Mesenchymal stem cell (in vitro differentiated cells and primary cell): ENCODE measurements at regions not wholly inside any gene's neighbourhood (a gene's known extent, or its start where the extent isn't known, plus 50 kb on each side); places are given as distances from the start of the nearest gene placed in this dataset.

ENCODE experiments used
- DNase-seq: peaks from one replicate; pipeline ENCODE4 v3.0.0-alpha.2; 2013
- H2AFZ ChIP-seq: one replicate; pipeline ENCODE4 v1.6.1; 2013; ENCODE audit warnings: low read depth, mild to moderate bottlenecking, control low read depth, inconsistent platforms, low read length, moderate library complexity
- H2AK5ac ChIP-seq: 2 replicates; pipeline ENCODE4 v1.6.1; 2013; ENCODE audit warnings: low read length, moderate library complexity, mild to moderate bottlenecking, inconsistent platforms; ENCODE audit not compliant: severe bottlenecking
- H2BK120ac ChIP-seq: one replicate; pipeline ENCODE4 v1.6.1; 2013; ENCODE audit warnings: low read depth, mild to moderate bottlenecking, inconsistent platforms, low read length, moderate library complexity
- H2BK12ac ChIP-seq, 2 experiments: one replicate each; pipeline ENCODE4 v1.6.1; 2013; ENCODE audit warnings: inconsistent platforms in 2 of 2, low read length in 2 of 2, mild to moderate bottlenecking in 2 of 2, moderate library complexity in 2 of 2, control low read depth in 1 of 2
- H2BK15ac ChIP-seq: one replicate; pipeline ENCODE4 v1.6.1; 2013; ENCODE audit warnings: mild to moderate bottlenecking, low read depth, inconsistent platforms; ENCODE audit not compliant: poor library complexity, severe bottlenecking
- H2BK5ac ChIP-seq: 2 replicates; pipeline ENCODE4 v1.6.1; 2013; ENCODE audit warnings: low read depth, mild to moderate bottlenecking, low read length, control low read depth, inconsistent platforms; ENCODE audit not compliant: poor library complexity, severe bottlenecking
- H3K14ac ChIP-seq, 2 experiments: one replicate each; pipeline ENCODE4 v1.6.1; 2013; ENCODE audit warnings: inconsistent platforms in 2 of 2, low read length in 2 of 2, control low read depth in 1 of 2, mild to moderate bottlenecking in 1 of 2, moderate library complexity in 1 of 2
- H3K18ac ChIP-seq, 2 experiments: one replicate each; pipeline ENCODE4 v1.6.1; 2013; ENCODE audit warnings: inconsistent platforms in 2 of 2, low read length in 2 of 2, control low read depth in 1 of 2, low read depth in 1 of 2, mild to moderate bottlenecking in 1 of 2
- H3K23ac ChIP-seq, 2 experiments: one replicate each; pipeline ENCODE4 v1.6.1; 2013; ENCODE audit warnings: inconsistent platforms in 2 of 2, low read length in 2 of 2, mild to moderate bottlenecking in 2 of 2, moderate library complexity in 2 of 2, control low read depth in 1 of 2
- H3K27ac ChIP-seq: 2 replicates; pipeline ENCODE4 v1.5.1; 2013; ENCODE audit warnings: mild to moderate bottlenecking, moderate library complexity, low read length, control low read depth, inconsistent platforms; ENCODE audit not compliant: poor library complexity, severe bottlenecking
- H3K27me3 ChIP-seq, 2 experiments: 2 replicates each; pipeline versions ENCODE4 v1.6.1 to v1.7.0; 2013; ENCODE audit warnings: low read length in 2 of 2, mild to moderate bottlenecking in 2 of 2, moderate library complexity in 2 of 2, control low read depth in 1 of 2, inconsistent platforms in 1 of 2; ENCODE audit not compliant: control insufficient read depth in 1 of 2, insufficient read depth in 1 of 2
- H3K36me3 ChIP-seq, 2 experiments: 2 replicates each; pipeline versions ENCODE4 v1.6.1 to v1.7.0; 2013; ENCODE audit warnings: low read length in 2 of 2, control low read depth in 1 of 2, inconsistent platforms in 1 of 2, low read depth in 1 of 2, mild to moderate bottlenecking in 1 of 2; ENCODE audit not compliant: insufficient read depth in 2 of 2, control insufficient read depth in 1 of 2
- H3K4ac ChIP-seq, 2 experiments: one replicate each; pipeline ENCODE4 v1.6.1; 2013; ENCODE audit warnings: inconsistent platforms in 2 of 2, low read length in 2 of 2, mild to moderate bottlenecking in 2 of 2, moderate library complexity in 2 of 2, control low read depth in 1 of 2, low read depth in 1 of 2
- H3K4me1 ChIP-seq: 2 replicates; pipeline ENCODE4 v1.6.1; 2013; ENCODE audit warnings: low read depth, low read length, control low read depth; ENCODE audit not compliant: control insufficient read depth, insufficient read depth
- H3K4me2 ChIP-seq: 2 replicates; pipeline ENCODE4 v1.6.1; 2013; ENCODE audit warnings: low read length, mild to moderate bottlenecking, inconsistent platforms; ENCODE audit not compliant: poor library complexity, severe bottlenecking
- H3K4me3 ChIP-seq, 2 experiments: 2 replicates each; pipeline versions ENCODE4 v1.5.1 to v1.7.0; 2013; ENCODE audit warnings: low read length in 2 of 2, mild to moderate bottlenecking in 2 of 2, control low read depth in 1 of 2, low read depth in 1 of 2; ENCODE audit not compliant: insufficient read depth in 1 of 2
- H3K79me1 ChIP-seq: replicated peaks from 2 replicates; pipeline ENCODE4 v1.6.1; 2013; ENCODE audit warnings: mild to moderate bottlenecking, control low read depth, low read length, inconsistent platforms; ENCODE audit not compliant: poor library complexity, severe bottlenecking
- H3K9ac ChIP-seq: 2 replicates; pipeline ENCODE4 v1.7.0; 2013; ENCODE audit warnings: mild to moderate bottlenecking, low read length, moderate library complexity
- H3K9me3 ChIP-seq: 2 replicates; pipeline ENCODE4 v1.7.0; 2013; ENCODE audit warnings: mild to moderate bottlenecking, low read length; ENCODE audit not compliant: control insufficient read depth
- H4K8ac ChIP-seq: one replicate; pipeline ENCODE4 v1.6.1; 2013; ENCODE audit warnings: inconsistent platforms, mild to moderate bottlenecking, low read length, moderate library complexity
- H4K91ac ChIP-seq: one replicate; pipeline ENCODE4 v1.6.1; 2013; ENCODE audit warnings: mild to moderate bottlenecking, low read length, inconsistent platforms
- WGBS: methylation state at CpG from one replicate; pipeline ENCODE4 v1.1.7; 2013; ENCODE audit warnings: mixed read lengths; 5-methylcytosine and 5-hydroxymethylcytosine counted together

DNA sequence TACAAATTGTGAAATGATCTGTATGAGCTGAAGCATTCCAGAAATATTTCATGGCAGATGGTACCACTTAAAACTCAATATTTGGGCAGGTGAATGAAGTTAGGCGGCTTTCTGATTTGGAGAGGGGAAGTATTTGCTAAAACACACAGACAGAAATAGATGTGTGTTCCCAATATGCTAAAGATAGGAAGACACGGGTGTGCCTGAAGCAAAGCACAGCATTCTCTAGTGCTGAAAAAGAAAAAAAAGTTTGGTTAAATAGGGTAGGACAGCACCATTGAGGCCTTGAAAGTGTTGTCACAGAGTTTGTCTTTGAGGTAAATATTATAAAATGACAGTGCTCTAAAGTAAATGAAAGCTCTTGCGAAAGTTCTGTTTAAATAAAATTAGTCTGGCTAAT lies 252.2 kb upstream of the HSF2 start:
- no peak overlapping the region for H3K18ac ChIP-seq
- no peaks in the 10 kb centered on the region for H3K79me1 ChIP-seq
- no peaks in the 10 kb centered on the region for H3K4me1 ChIP-seq
- H3K27ac ChIP-seq = no peak overlapping the region
- no peak overlapping the region for H4K91ac ChIP-seq
- H3K27me3 ChIP-seq = no peaks in the 10 kb centered on the region
- H2BK120ac ChIP-seq = no peak overlapping the region
- no peaks in the 10 kb centered on the region for H3K9me3 ChIP-seq
- no peak overlapping the region for H3K4me3 ChIP-seq
- H4K8ac ChIP-seq = no peak overlapping the region
- H3K4ac ChIP-seq = no peak overlapping the region
- no peaks in the 10 kb centered on the region for H3K36me3 ChIP-seq
- no peak overlapping the region for H2BK15ac ChIP-seq
- no peak overlapping the region for H2BK12ac ChIP-seq
- DNase-seq = no peak
- H3K14ac ChIP-seq = no peak overlapping the region
- no peak overlapping the region for H2AK5ac ChIP-seq
- no peak overlapping the region for H2AFZ ChIP-seq
- no peak overlapping the region for H3K9ac ChIP-seq
- H3K4me2 ChIP-seq = no peak overlapping the region
- H2BK5ac ChIP-seq = no peak overlapping the region
- no peak overlapping the region for H3K23ac ChIP-seq
- WGBS = 96% methylated on average over 3 of the region's 3 CpGs

DNA sequence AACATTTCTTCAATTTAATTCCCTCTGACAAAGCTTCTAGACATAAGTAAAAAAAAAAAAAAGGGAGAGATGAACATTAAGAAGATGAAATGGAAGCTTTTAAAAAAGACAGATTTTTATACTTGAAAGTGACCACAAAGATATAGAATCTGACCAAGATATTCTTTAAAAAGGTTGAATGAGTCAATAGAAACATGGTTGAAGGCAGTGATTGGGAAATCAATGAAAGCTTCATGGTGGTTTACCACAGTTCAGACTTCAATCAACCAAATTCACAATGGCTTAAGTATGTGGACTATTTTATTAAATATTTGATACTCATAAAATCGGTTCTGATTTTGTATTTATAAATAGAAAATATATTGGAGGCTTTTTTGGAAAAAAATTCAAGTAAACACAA lies 248.4 kb upstream of the HSF2 start:
- no peaks in the 10 kb centered on the region for H3K36me3 ChIP-seq
- H2BK5ac ChIP-seq = no peak overlapping the region
- H2BK120ac ChIP-seq = no peak overlapping the region
- no peak overlapping the region for H3K23ac ChIP-seq
- H3K14ac ChIP-seq = no peak overlapping the region
- H2BK12ac ChIP-seq = no peak overlapping the region
- no peaks in the 10 kb centered on the region for H3K27me3 ChIP-seq
- no peak overlapping the region for H3K4ac ChIP-seq
- no peak overlapping the region for H2AFZ ChIP-seq
- H3K9ac ChIP-seq = no peak overlapping the region
- no peak overlapping the region for H3K4me2 ChIP-seq
- H3K79me1 ChIP-seq = no peaks in the 10 kb centered on the region
- H3K9me3 ChIP-seq = no peaks in the 10 kb centered on the region
- H4K91ac ChIP-seq = no peak overlapping the region
- DNase-seq = no peak
- H2AK5ac ChIP-seq = no peak overlapping the region
- no peaks in the 10 kb centered on the region for H3K4me1 ChIP-seq
- H3K27ac ChIP-seq = no peak overlapping the region
- H3K18ac ChIP-seq = no peak overlapping the region
- H3K4me3 ChIP-seq = no peak overlapping the region
- H4K8ac ChIP-seq = no peak overlapping the region
- WGBS = no CpG with 5 or more reads among the region's 1 CpG
- H2BK15ac ChIP-seq = no peak overlapping the region

DNA sequence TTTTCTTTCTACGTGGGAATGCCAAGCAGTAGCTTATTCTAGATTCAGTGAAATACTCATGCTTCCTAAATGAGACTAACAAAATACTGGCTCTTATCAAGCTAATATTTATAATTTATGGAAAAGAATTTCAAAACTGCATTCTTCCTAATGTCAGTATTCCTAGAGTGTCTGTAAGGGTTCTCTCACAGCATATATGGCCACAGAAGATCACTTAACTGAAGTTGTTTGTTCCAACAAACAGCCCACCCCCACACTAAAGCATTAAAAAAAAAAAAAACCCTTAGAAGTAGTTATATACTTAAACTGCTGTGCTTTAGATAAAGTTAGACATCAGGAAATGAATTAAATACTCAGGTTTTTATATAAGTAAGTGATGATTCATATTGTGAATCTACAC lies 247.7 kb upstream of the HSF2 start:
- no peak overlapping the region for H3K4ac ChIP-seq
- H2AFZ ChIP-seq = no peak overlapping the region
- no peaks in the 10 kb centered on the region for H3K9me3 ChIP-seq
- no peak overlapping the region for H4K8ac ChIP-seq
- no peak overlapping the region for H3K23ac ChIP-seq
- H3K36me3 ChIP-seq = no peaks in the 10 kb centered on the region
- H2BK12ac ChIP-seq = no peak overlapping the region
- H3K79me1 ChIP-seq = no peaks in the 10 kb centered on the region
- DNase-seq = no peak
- no peak overlapping the region for H3K9ac ChIP-seq
- no peak overlapping the region for H2BK120ac ChIP-seq
- no peaks in the 10 kb centered on the region for H3K4me1 ChIP-seq
- H3K14ac ChIP-seq = no peak overlapping the region
- H3K4me2 ChIP-seq = no peak overlapping the region
- H2BK15ac ChIP-seq = no peak overlapping the region
- H2AK5ac ChIP-seq = no peak overlapping the region
- H4K91ac ChIP-seq = no peak overlapping the region
- no peak overlapping the region for H3K27ac ChIP-seq
- H3K18ac ChIP-seq = no peak overlapping the region
- no peak overlapping the region for H2BK5ac ChIP-seq
- H3K4me3 ChIP-seq = no peak overlapping the region
- no CpG with 5 or more reads among the region's 1 CpG for WGBS
- H3K27me3 ChIP-seq = no peaks in the 10 kb centered on the region

DNA sequence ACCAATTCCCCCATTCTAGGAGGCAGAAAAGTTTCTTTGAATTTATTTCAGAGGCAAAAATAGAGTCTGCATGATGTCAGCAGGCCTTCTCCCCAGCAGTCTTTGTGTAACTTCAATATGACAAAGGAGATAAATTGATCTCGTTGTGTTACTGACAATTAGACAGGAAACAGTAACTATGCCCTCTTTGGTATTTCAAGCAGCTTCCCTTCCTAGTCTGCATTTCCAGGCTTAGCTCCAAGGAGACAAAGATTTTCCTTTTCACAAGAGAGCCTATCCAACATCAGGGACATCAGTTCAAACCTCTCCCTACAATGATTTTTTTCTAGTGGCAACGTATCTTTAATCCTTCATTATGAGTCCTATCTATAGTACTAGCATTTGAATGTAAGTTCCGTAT lies 245.9 kb upstream of the HSF2 start:
- no peak for DNase-seq

More for the DNA sequence above, 245.9 kb upstream of the HSF2 start:
- Histone ChIP-seq H3K9me3 (no peaks in the 10 kb centered on the region), H3K4me3 (no peak overlapping the region), H3K27me3 (no peaks in the 10 kb centered on the region), H4K91ac (no peak overlapping the region), H3K4me1 (no peaks in the 10 kb centered on the region), H3K27ac (no peak overlapping the region), H2BK15ac (no peak overlapping the region), H2BK120ac (no peak overlapping the region), H3K79me1 (no peaks in the 10 kb centered on the region), H3K4me2 (no peak overlapping the region), H2AK5ac (no peak overlapping the region), H3K23ac (no peak overlapping the region), H2AFZ (no peak overlapping the region), H3K36me3 (no peaks in the 10 kb centered on the region), H3K14ac (no peak overlapping the region), H4K8ac (no peak overlapping the region), H2BK12ac (no peak overlapping the region), H3K9ac (no peak overlapping the region), H2BK5ac (no peak overlapping the region), H3K18ac (no peak overlapping the region), H3K4ac (no peak overlapping the region)
- WGBS = 76% methylated on average over 2 of the region's 3 CpGs
